OCI-LY7 (cell line): ENCODE measurements at regions not wholly inside any gene's neighbourhood (a gene's known extent, or its start where the extent isn't known, plus 50 kb on each side); places are given as distances from the start of the nearest gene placed in this dataset.

Experiments
- BruUV-seq: library from RNA; stranded (reverse); fragments of 400-500 nt; replicated peaks from 2 replicates; lab custom pipeline; 2021; lab: Mats Ljungman, UMichigan
- CTCF ChIA-PET: fragments of 300-600 bp; sonication (Branson Sonifier 250); formaldehyde crosslinking; loops from one replicate; lab custom pipeline; 2022; ENCODE audit warnings: antibody characterized with exemption; ENCODE audit not compliant: unreplicated experiment; lab: Charles Lee
- POLR2A ChIA-PET: fragments of 300-600 bp; sonication (Branson Sonifier 250); formaldehyde crosslinking; loops from one replicate; lab custom pipeline; 2022; ENCODE audit warnings: antibody characterized with exemption; lab: Charles Lee
- DNase-seq: peaks from one replicate; pipeline ENCODE4 v3.0.0-alpha.2; 2015; ENCODE audit warnings: low spot score
- H2AFZ ChIP-seq: fragments of 200-600 bp; sonication (generic), shearing (Covaris generic); 2 replicates; pipeline ENCODE4 v1.6.1; 2014; ENCODE audit warnings: mild to moderate bottlenecking, antibody characterized with exemption, low read length, moderate library complexity
- H3K27ac ChIP-seq: fragments of 200-600 bp; sonication (generic); 2 replicates; pipeline ENCODE4 v1.5.1; 2014; ENCODE audit warnings: mixed run types, low read depth, mild to moderate bottlenecking, moderate library complexity, low read length, inconsistent platforms; ENCODE audit not compliant: poor library complexity, severe bottlenecking
- H3K36me3 ChIP-seq: fragments of 200-600 bp; sonication (generic); 2 replicates; pipeline ENCODE4 v1.6.1; 2014; ENCODE audit warnings: mild to moderate bottlenecking, antibody characterized with exemption, low read length, moderate library complexity, mixed read lengths; ENCODE audit not compliant: insufficient read depth
- H3K4me1 ChIP-seq: fragments of 200-600 bp; sonication (generic); 2 replicates; pipeline ENCODE4 v1.5.1; 2014; ENCODE audit warnings: mild to moderate bottlenecking, low read length; ENCODE audit not compliant: insufficient read depth, poor library complexity, severe bottlenecking
- H3K4me2 ChIP-seq: fragments of 200-600 bp; sonication (generic); 2 replicates; pipeline ENCODE4 v1.6.1; 2014; ENCODE audit warnings: mild to moderate bottlenecking, low read length
- H3K4me3 ChIP-seq: fragments of 200-600 bp; sonication (generic); 2 replicates; pipeline ENCODE4 v1.5.1; 2014; ENCODE audit warnings: mild to moderate bottlenecking, low read depth, low read length; ENCODE audit not compliant: poor library complexity, severe bottlenecking
- H3K79me2 ChIP-seq: fragments of 200-600 bp; sonication (generic); 2 replicates; pipeline ENCODE4 v1.6.1; 2016; ENCODE audit warnings: low read depth, mild to moderate bottlenecking, low read length, moderate library complexity, mixed read lengths; ENCODE audit not compliant: insufficient read depth
- H3K9me2 ChIP-seq: fragments of 200-600 bp; sonication (generic); 2 replicates; pipeline ENCODE4 v1.6.1; 2016; ENCODE audit warnings: mild to moderate bottlenecking, low read length, mixed read lengths; ENCODE audit not compliant: insufficient read depth
- H3K9me3 ChIP-seq: fragments of 200-600 bp; sonication (generic); 2 replicates; pipeline ENCODE4 v1.6.1; 2014; ENCODE audit warnings: mild to moderate bottlenecking, mixed run types, low read length, mixed read lengths
- H4K20me1 ChIP-seq: fragments of 200-600 bp; sonication (generic); 2 replicates; pipeline ENCODE4 v1.6.1; 2014; ENCODE audit warnings: mild to moderate bottlenecking, antibody characterized with exemption, low read length, moderate library complexity, mixed read lengths; ENCODE audit not compliant: insufficient read depth
- EZH2phosphoT487 ChIP-seq: fragments of 200-600 bp; sonication (generic); IDR thresholded peaks from 2 replicates; pipeline ENCODE4 v1.6.1; 2018; ENCODE audit warnings: low read depth, borderline replicate concordance, mild to moderate bottlenecking, mixed run types, antibody characterized with exemption, low read length, moderate library complexity, mixed read lengths
- intact Hi-C: fragments of 100-400 bp; cut with micrococcal nuclease; formaldehyde crosslinking; loops from one replicate; pipeline ENCODE4 v1.10.0; 2022; ENCODE audit not compliant: unreplicated experiment
- TF ChIP-seq, protein P1 (sequence below): fragments of 200-600 bp; sonication (generic); conservative IDR thresholded peaks from 2 replicates; pipeline ENCODE4 v1.5.1; 2014; ENCODE audit warnings: mild to moderate bottlenecking, antibody characterized with exemption, low read length, moderate library complexity, mixed read lengths

DNA sequence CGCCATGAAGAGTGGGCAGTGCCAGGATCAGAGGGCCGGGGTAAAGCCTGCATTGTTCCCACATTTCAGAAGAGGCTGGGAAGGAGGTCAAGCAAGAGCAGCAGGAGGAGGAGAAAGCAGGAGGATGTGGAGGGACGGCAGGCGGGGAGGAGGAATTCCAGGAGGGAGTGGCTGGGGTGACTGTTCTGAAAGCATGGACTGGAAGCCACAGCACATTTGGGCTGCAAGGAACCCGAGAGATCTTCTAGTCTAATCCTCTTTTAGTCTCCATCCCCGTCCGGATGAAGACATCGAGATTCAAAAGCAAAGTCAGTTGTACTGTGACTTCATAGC is 76.9 kb downstream of the FAM50B start:
- no peaks in the 10 kb centered on the region for H3K36me3 ChIP-seq
- TF ChIP-seq EZH2phosphoT487: no peak
- TF ChIP-seq, protein P1, sequence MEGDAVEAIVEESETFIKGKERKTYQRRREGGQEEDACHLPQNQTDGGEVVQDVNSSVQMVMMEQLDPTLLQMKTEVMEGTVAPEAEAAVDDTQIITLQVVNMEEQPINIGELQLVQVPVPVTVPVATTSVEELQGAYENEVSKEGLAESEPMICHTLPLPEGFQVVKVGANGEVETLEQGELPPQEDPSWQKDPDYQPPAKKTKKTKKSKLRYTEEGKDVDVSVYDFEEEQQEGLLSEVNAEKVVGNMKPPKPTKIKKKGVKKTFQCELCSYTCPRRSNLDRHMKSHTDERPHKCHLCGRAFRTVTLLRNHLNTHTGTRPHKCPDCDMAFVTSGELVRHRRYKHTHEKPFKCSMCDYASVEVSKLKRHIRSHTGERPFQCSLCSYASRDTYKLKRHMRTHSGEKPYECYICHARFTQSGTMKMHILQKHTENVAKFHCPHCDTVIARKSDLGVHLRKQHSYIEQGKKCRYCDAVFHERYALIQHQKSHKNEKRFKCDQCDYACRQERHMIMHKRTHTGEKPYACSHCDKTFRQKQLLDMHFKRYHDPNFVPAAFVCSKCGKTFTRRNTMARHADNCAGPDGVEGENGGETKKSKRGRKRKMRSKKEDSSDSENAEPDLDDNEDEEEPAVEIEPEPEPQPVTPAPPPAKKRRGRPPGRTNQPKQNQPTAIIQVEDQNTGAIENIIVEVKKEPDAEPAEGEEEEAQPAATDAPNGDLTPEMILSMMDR: no peak
- DNase-seq: no peak
- H4K20me1 ChIP-seq: no peaks in the 10 kb centered on the region
- no peaks in the 10 kb centered on the region for H3K9me2 ChIP-seq
- no peaks in the 10 kb centered on the region for H3K4me1 ChIP-seq
- CTCF ChIA-PET: no interaction called here
- H3K4me3 ChIP-seq: no peak overlapping the region
- BruUV-seq: no TSS peak
- intact Hi-C loops: no loop called here
- no peaks in the 10 kb centered on the region for H3K79me2 ChIP-seq
- POLR2A ChIA-PET: interaction anchor here (0.7 kb wide), 1 partner anchor 63 kb away, joined by 5 read pairs; no protein-coding TSS in a partner anchor
- H3K27ac ChIP-seq: no peak overlapping the region
- no peaks in the 10 kb centered on the region for H3K9me3 ChIP-seq
- no peak overlapping the region for H2AFZ ChIP-seq
- no peak overlapping the region for H3K4me2 ChIP-seq

DNA sequence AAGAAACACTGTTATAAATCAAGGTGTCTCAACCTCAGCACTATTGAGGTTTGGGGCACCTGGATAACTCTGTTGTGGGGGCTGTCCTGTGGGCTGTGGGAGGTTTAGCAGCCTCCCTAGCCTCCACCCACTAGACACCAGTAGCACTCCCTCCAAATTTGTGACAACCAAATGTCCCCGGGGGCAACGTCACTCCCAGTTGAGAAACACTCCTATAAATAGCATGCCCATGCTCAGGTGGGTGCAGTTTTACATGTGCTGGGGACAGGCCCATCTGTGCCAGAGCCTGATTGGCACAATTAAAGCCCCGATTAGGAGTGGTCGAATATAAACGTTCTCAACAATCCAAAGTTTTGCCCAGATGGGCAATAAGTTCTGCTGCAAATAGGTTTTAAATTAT is 78.9 kb downstream of the FAM50B start:
- Histone ChIP-seq H3K36me3 (no peaks in the 10 kb centered on the region), H3K9me2 (no peaks in the 10 kb centered on the region), H3K4me2 (no peak overlapping the region), H3K27ac (no peak overlapping the region), H3K4me3 (no peak overlapping the region), H3K79me2 (no peaks in the 10 kb centered on the region), H2AFZ (no peak overlapping the region), H3K4me1 (no peaks in the 10 kb centered on the region), H4K20me1 (no peaks in the 10 kb centered on the region), H3K9me3 (no peaks in the 10 kb centered on the region)
- ChIA-PET POLR2A (no interaction called here), CTCF (no interaction called here)
- no peak for DNase-seq
- TF ChIP-seq EZH2phosphoT487: no peak
- TF ChIP-seq, protein P1: no peak
- intact Hi-C loops: no loop called here
- BruUV-seq: no TSS peak

DNA sequence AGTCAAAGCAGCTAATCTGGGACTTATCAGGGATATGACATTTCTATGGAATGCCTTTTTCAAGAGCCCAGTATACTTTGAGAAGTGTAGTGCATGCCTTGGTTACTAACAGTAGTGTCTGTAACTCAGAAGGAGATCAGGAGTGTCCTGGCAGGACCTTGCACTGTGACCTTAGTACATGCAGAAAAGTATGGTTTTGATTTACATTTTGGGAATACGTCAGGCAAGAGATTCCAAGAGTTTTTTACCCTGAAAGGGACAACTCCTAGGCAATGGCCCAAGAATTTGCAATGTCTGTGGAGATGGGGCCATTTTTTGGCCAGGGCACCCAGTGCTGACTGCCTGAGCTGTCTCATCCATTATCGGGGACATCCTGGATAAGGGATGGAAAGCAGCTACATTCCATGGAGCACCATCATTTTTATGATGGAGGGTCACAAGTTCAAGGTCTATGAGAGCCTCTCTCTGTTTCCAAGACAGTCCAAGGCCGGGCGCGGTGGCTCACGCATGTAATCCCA is 80.2 kb downstream of the FAM50B start:
- CTCF ChIA-PET: no interaction called here
- Histone ChIP-seq H3K27ac (no peak overlapping the region), H3K9me3 (no peaks in the 10 kb centered on the region), H3K4me3 (no peak overlapping the region), H2AFZ (no peak overlapping the region), H3K9me2 (no peaks in the 10 kb centered on the region), H4K20me1 (no peaks in the 10 kb centered on the region), H3K4me1 (no peaks in the 10 kb centered on the region), H3K79me2 (no peaks in the 10 kb centered on the region), H3K36me3 (no peaks in the 10 kb centered on the region), H3K4me2 (no peak overlapping the region)
- POLR2A ChIA-PET: no interaction called here
- no peak for DNase-seq
- TF ChIP-seq, protein P1: no peak
- no peak for TF ChIP-seq EZH2phosphoT487
- no TSS peak for BruUV-seq
- intact Hi-C loops: no loop called here
